Kidney (tissue), 13 donors: ENCODE measurements at regions not wholly inside any gene's neighbourhood (a gene's known extent, or its start where the extent isn't known, plus 50 kb on each side); places are given as distances from the start of the nearest gene placed in this dataset.

Experiments used
- DNase-seq, 5 donors: peaks; one replicate each; pipeline ENCODE4 v3.0.0-alpha.2; 2013 to 2020
- FAIRE-seq: peaks from 2 replicates; lab custom pipeline; 2012; peaks lifted over from hg19 to GRCh38; lab: Jason Lieb, UNC
- H3K27ac ChIP-seq, 2 donors: one replicate each; pipeline ENCODE4 v1.7.0; 2013; ENCODE audit warnings: low read depth in 2 of 2, low read length in 2 of 2, inconsistent platforms in 1 of 2
- H3K27me3 ChIP-seq: one replicate; pipeline ENCODE4 v1.7.1; 2013; ENCODE audit warnings: low read length, inconsistent platforms; ENCODE audit not compliant: control insufficient read depth, insufficient read depth
- H3K36me3 ChIP-seq, 3 donors: one replicate each; pipeline versions ENCODE4 v1.7.0 to v1.7.1; 2013; ENCODE audit warnings: low read length in 3 of 3, control low read depth in 1 of 3, inconsistent platforms in 1 of 3; ENCODE audit not compliant: insufficient read depth in 3 of 3, control insufficient read depth in 2 of 3
- H3K4me1 ChIP-seq, 3 donors: one replicate each; pipeline versions ENCODE4 v1.7.0 to v1.7.1; 2013; ENCODE audit warnings: low read length in 3 of 3, inconsistent platforms in 1 of 3, low read depth in 1 of 3; ENCODE audit not compliant: control insufficient read depth in 2 of 3, insufficient read depth in 2 of 3
- H3K4me3 ChIP-seq, 3 donors: one replicate each; pipeline versions ENCODE4 v1.7.0 to v1.8.1; 2013; ENCODE audit warnings: low read length in 3 of 3, control low read depth in 1 of 3, inconsistent platforms in 1 of 3
- H3K9ac ChIP-seq, 3 donors: one replicate each; pipeline versions ENCODE4 v1.7.0 to v1.7.1; 2013; ENCODE audit warnings: low read length in 3 of 3, control low read depth in 1 of 3, inconsistent platforms in 1 of 3
- H3K9me3 ChIP-seq, 3 donors: one replicate each; pipeline versions ENCODE4 v1.7.0 to v1.7.1; 2013; ENCODE audit warnings: low read length in 3 of 3, control low read depth in 1 of 3, inconsistent platforms in 1 of 3; ENCODE audit not compliant: control insufficient read depth in 2 of 3, insufficient read depth in 1 of 3
- intact Hi-C: fragments of 100-400 bp; cut with DNase I; formaldehyde crosslinking; loops from one replicate; pipeline ENCODE4 v1.11.1; 2022
- TF ChIP-seq, protein P1 (sequence below): IDR thresholded peaks from 3 replicates; pipeline ENCODE4 v1.5.1; 2012; ENCODE audit warnings: mild to moderate bottlenecking, moderate library complexity, borderline replicate concordance; ENCODE audit not compliant: insufficient read depth; ENCODE audit errors: extremely low read depth
- donor health status: control.
- donor health status: control.
- donor health status: control.
- donor health status: control.
- donor health status: control.
- donor health status: DM: yes; HTN: yes; CAD: no.
- donor health status: Normal renal cell carcinoma (clear cell type).

DNA sequence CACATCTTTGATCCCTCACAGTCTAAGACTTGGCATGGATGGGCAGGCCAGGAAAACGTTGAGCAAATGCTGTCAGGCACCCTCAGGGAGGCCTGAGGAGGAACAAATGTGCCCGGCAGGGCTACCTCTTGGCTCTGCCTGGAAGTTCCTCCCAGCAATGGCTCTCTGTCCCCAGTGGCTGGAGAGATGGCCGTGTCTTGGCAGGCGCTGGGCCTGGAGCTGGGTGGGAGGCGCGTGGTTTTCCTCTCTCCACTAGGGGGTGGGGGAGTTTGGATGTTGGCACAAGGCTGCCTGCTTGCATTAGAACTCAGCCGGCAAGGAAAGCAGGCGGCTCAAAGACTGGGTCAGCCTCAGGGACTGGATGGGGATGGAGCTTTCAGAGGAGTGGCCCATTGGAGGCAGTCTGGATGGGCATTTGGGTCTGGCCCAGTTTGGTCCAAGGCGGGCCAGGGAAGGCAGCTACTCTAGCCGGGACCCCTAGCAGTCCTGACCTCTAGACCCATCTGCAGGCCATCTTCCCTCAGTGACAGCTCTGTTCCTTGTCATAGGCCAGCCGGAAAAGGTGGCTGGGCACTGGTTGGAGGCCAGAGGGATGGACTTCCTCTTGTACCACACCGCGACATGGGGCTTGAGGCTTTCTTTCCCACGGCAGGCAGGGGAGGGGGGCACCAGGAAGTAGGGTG, 68.2 kb upstream of the STC2 start:
- Histone ChIP-seq H3K36me3 (no peaks in the 10 kb centered on the region), H3K9ac (no peak overlapping the region), H3K4me1 (no peaks in the 10 kb centered on the region), H3K27ac (no peak overlapping the region), H3K27me3 (no peaks in the 10 kb centered on the region), H3K9me3 (peaks cover 0 to 6% (median 2%) of the 10 kb centered on the region in 3 donors), H3K4me3 (no peak overlapping the region)
- TF ChIP-seq, protein P1, sequence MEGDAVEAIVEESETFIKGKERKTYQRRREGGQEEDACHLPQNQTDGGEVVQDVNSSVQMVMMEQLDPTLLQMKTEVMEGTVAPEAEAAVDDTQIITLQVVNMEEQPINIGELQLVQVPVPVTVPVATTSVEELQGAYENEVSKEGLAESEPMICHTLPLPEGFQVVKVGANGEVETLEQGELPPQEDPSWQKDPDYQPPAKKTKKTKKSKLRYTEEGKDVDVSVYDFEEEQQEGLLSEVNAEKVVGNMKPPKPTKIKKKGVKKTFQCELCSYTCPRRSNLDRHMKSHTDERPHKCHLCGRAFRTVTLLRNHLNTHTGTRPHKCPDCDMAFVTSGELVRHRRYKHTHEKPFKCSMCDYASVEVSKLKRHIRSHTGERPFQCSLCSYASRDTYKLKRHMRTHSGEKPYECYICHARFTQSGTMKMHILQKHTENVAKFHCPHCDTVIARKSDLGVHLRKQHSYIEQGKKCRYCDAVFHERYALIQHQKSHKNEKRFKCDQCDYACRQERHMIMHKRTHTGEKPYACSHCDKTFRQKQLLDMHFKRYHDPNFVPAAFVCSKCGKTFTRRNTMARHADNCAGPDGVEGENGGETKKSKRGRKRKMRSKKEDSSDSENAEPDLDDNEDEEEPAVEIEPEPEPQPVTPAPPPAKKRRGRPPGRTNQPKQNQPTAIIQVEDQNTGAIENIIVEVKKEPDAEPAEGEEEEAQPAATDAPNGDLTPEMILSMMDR: no peak
- DNase-seq: no peak
- intact Hi-C loops: no loop called here
- no peak for FAIRE-seq

DNA sequence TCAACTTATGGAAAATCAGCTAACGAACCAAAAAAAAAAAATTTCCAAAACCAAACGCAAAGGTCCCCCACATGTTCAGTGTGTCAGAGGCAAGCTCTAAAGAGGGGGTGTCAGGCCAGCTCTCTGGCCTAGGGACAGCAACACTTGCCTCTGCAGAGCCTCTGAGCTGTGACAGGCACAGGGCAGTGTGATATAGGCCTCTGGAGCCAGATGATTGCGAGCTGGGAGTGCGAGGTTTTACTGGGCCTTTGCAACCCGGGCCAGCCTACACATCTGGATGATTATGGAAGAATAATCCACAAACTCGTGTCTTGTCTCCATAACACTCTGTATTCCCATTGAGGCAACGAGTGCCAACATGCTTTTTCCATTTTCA, 67.7 kb upstream of the STC2 start:
- Histone ChIP-seq H3K9me3 (peaks cover 0 to 6% (median 2%) of the 10 kb centered on the region in 3 donors), H3K4me3 (no peak overlapping the region), H3K9ac (no peak overlapping the region), H3K36me3 (no peaks in the 10 kb centered on the region), H3K27ac (no peak overlapping the region), H3K27me3 (no peaks in the 10 kb centered on the region), H3K4me1 (no peaks in the 10 kb centered on the region)
- DNase-seq: no peak
- intact Hi-C loops: no loop called here
- TF ChIP-seq, protein P1: no peak
- FAIRE-seq: no peak

DNA sequence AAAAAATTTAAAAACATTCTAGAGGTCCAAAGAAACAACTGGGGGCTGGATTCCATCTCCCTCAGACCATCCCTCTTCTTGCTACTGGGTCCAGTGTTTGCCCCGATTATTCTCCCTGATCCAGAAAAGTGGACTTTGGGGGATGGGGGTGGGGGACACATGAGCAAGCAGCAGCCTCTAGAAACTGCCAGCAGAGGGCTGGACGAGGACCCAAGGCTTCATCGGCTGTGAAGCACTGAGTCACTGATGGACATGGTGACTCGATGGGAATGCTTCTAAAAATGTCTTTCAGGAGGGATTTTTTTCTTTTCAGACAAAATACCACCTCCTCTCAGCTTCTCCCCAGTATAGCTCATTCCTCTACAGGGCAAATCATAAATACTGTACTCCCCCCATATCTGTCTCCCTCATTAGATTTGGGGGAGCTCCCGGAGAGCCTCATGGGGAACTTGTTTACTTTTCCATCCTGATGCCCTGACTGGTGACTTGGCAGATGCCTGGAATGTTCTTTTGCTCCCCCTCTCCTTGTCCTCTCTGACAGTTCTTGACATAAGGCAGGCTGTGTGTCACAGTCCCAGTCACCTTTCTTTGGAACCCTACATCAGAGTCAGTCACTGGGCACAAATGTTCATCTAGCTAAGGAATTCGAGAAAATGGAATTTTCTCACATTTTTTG, 67.2 kb upstream of the STC2 start:
- H3K36me3 ChIP-seq: no peaks in the 10 kb centered on the region
- intact Hi-C loops: no loop called here
- DNase-seq (no peak), FAIRE-seq (no peak)
- no peak overlapping the region for H3K9ac ChIP-seq
- no peak overlapping the region for H3K4me3 ChIP-seq
- H3K4me1 ChIP-seq: no peaks in the 10 kb centered on the region
- no peaks in the 10 kb centered on the region for H3K27me3 ChIP-seq
- H3K27ac ChIP-seq: no peak overlapping the region
- TF ChIP-seq, protein P1: no peak
- peaks cover 0 to 6% (median 2%) of the 10 kb centered on the region in 3 donors for H3K9me3 ChIP-seq
